ENCODE measurements at regions not wholly inside any gene's neighbourhood (a gene's known extent, or its start where the extent isn't known, plus 50 kb on each side); places are given as distances from the start of the nearest gene placed in this dataset.

DNA sequence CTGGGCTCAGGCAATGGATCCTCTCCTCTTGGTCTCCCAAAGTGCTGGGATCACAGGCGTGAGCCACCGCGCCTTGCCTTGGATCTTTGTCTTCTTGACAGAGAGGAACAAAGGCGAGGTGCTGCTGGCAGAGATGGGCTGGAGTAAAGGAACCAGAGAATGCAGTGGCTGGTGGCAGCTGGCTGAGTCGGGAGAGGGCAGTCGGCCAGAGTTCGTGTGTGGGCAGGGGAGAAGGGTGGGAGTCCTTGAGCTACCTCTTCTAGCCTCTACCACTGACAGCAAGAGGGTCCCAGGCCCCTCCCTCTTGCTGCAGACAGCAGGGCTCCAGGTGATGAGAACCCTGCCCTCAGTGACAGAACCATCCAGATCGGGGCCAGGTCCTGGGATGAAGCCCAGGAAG lies 86.2 kb upstream of the LINC01488 start:
- no peak for TF ChIP-seq TAF1 (IDR thresholded peaks at IDR 0.05; ENCODE audit: borderline replicate concordance, low read depth, low read length)
- no peak for TF ChIP-seq REST (IDR thresholded peaks at IDR 0.05; ENCODE audit: low read depth, low read length)
- TF ChIP-seq GABPA (IDR thresholded peaks at IDR 0.05; ENCODE audit: low read depth): no peak
- no peak for TF ChIP-seq EP300 (IDR thresholded peaks at IDR 0.05; ENCODE audit: borderline replicate concordance in 1 of 2, low read depth in 1 of 2, low read length in 1 of 2)
- TF ChIP-seq POLR2AphosphoS5 (IDR thresholded peaks at IDR 0.05; ENCODE audit: low read depth, low read length): no peak
- TF ChIP-seq RCOR1 (IDR thresholded peaks at IDR 0.05; ENCODE audit: low read length): no peak
- TF ChIP-seq, protein P1, sequence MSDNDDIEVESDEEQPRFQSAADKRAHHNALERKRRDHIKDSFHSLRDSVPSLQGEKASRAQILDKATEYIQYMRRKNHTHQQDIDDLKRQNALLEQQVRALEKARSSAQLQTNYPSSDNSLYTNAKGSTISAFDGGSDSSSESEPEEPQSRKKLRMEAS (IDR thresholded peaks at IDR 0.05; ENCODE audit: low read depth): no peak
- no peak for TF ChIP-seq JUND (IDR thresholded peaks at IDR 0.05)
- TF ChIP-seq FOXJ3 (CRISPR knock-in tag; IDR thresholded peaks at IDR 0.05): no peak
- TF ChIP-seq SIN3A (IDR thresholded peaks at IDR 0.05; ENCODE audit: borderline replicate concordance, low read depth, low read length): no peak
- no peak for TF ChIP-seq ELF1 (IDR thresholded peaks at IDR 0.05)
- no peak for TF ChIP-seq TCF12 (IDR thresholded peaks at IDR 0.05)
- TF ChIP-seq FOXM1 (IDR thresholded peaks at IDR 0.05; ENCODE audit: low read depth): no peak
- WGBS (ENCODE audit: low lambda C conversion rate): 91% methylated on average over 7 of the region's 8 CpGs
- ChIA-PET CTCF (interaction anchor here (0.7 kb wide), 1 partner anchor 48 kb away, joined by 3 read pairs; no protein-coding TSS in a partner anchor), POLR2A (no interaction called here)
- no peaks in the 10 kb centered on the region for H3K9me2 ChIP-seq
- no peaks in the 10 kb centered on the region for H3K36me3 ChIP-seq (replicated peaks in 1 of 2; ENCODE audit: control insufficient read depth in 1 of 2, insufficient read depth in 2 of 2, low read length in 1 of 2)
- no peaks in the 10 kb centered on the region for H3K79me2 ChIP-seq (ENCODE audit: insufficient read depth)
- no peaks in the 10 kb centered on the region for H3K9me3 ChIP-seq
- H3K9ac ChIP-seq: no peak overlapping the region
- DNase-seq: no peak
- H3K27ac ChIP-seq (ENCODE audit: low read depth in 2 of 2, low read length in 1 of 2): no peak overlapping the region
- no peak overlapping the region for H3K4me3 ChIP-seq (ENCODE audit: low read depth in 2 of 2, low read length in 1 of 2)
- no peak overlapping the region for H2AFZ ChIP-seq (ENCODE audit: low read depth)
- no peaks in the 10 kb centered on the region for H4K20me1 ChIP-seq (ENCODE audit: insufficient read depth)
- H3K4me1 ChIP-seq (ENCODE audit: control insufficient read depth in 1 of 2, insufficient read depth in 2 of 2, low read depth in 1 of 2, low read length in 1 of 2): peaks cover 0 to 9% of the 10 kb centered on the region in 2 experiments; a peak in 2 of 4 replicates
- no peaks in the 10 kb centered on the region for H3K27me3 ChIP-seq (ENCODE audit: insufficient read depth)
- H3F3A ChIP-seq (replicated peaks; ENCODE audit: insufficient read depth): no peaks in the 10 kb centered on the region
- no peak overlapping the region for H3K4me2 ChIP-seq

DNA sequence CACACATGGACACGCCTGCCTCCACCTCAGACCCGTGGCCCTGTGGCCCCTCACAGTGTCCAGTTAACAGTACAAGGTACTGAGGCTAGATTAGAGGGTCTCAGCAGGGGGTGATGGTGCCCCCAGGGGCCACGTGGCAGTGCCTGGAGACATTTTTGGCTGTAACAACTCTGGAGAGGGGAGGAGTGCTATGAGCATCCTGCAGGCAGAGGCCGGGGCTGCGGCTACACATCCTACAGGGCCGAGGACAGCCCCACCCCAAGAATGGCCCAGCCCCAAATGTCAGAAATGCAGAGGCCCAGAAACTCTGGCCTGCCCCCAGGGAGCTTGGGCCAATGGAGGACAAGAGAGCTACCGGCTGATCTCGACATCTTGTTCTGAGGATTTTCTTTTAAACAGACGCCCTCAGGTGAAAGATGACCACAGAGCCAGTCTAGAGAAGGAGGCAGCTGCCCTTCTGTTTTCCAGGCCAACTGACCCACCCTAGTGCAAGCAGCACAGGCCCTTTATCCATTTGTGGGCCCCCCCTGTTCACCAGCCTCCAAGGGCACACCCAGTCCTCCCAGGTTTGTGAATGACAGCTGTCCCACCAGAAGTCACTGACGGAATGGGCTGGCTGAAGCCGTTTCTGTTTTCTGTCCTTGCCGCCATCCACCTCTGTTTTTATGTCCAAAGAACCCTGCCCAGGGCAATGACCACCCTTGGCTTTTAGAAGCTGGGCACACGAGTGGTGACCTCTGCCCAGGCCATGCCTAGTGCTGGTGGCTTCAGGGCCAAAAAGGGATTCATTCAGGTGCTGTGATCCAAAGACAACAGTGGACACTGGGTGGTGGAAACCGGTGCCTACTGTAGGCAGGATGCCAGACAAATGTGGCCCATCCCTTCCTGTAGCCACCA lies 85.2 kb upstream of the LINC01488 start:
- 86% methylated on average over 14 of the region's 14 CpGs for WGBS (ENCODE audit: low lambda C conversion rate)
- H3K27me3 ChIP-seq (ENCODE audit: insufficient read depth): no peaks in the 10 kb centered on the region
- TF ChIP-seq TAF1 (IDR thresholded peaks at IDR 0.05; ENCODE audit: borderline replicate concordance, low read depth, low read length) (no peak), CHD2 (IDR thresholded peaks at IDR 0.05; ENCODE audit: low read length, partially characterized antibody) (no peak), REST (IDR thresholded peaks at IDR 0.05; ENCODE audit: low read depth, low read length) (no peak), RXRA (IDR thresholded peaks at IDR 0.05; ENCODE audit: borderline replicate concordance, low read depth) (no peak), JUND (IDR thresholded peaks at IDR 0.05) (no peak), RFX5 (IDR thresholded peaks at IDR 0.05; ENCODE audit: low read length) (no peak)
- H3K4me1 ChIP-seq (ENCODE audit: control insufficient read depth in 1 of 2, insufficient read depth in 2 of 2, low read depth in 1 of 2, low read length in 1 of 2): peaks cover 0 to 9% of the 10 kb centered on the region in 2 experiments; a peak in 2 of 4 replicates
- H3K9ac ChIP-seq: no peak overlapping the region
- no peak overlapping the region for H3K27ac ChIP-seq (ENCODE audit: low read depth in 2 of 2, low read length in 1 of 2)
- H3K79me2 ChIP-seq (ENCODE audit: insufficient read depth): no peaks in the 10 kb centered on the region
- ChIA-PET CTCF (interaction anchor here (1.1 kb wide), 1 partner anchor 247 kb away, joined by 3 read pairs; no protein-coding TSS in a partner anchor), POLR2A (no interaction called here)
- H3K9me3 ChIP-seq: no peaks in the 10 kb centered on the region
- no peak overlapping the region for H3K4me2 ChIP-seq
- no peak for DNase-seq
- H3K36me3 ChIP-seq (replicated peaks in 1 of 2; ENCODE audit: control insufficient read depth in 1 of 2, insufficient read depth in 2 of 2, low read length in 1 of 2): no peaks in the 10 kb centered on the region
- no peaks in the 10 kb centered on the region for H3K9me2 ChIP-seq
- no peaks in the 10 kb centered on the region for H4K20me1 ChIP-seq (ENCODE audit: insufficient read depth)
- H2AFZ ChIP-seq (ENCODE audit: low read depth): no peak overlapping the region
- H3F3A ChIP-seq (replicated peaks; ENCODE audit: insufficient read depth): no peaks in the 10 kb centered on the region
- H3K4me3 ChIP-seq (ENCODE audit: low read depth in 2 of 2, low read length in 1 of 2): no peak overlapping the region
